Liver (tissue), 3 donors: ENCODE measurements at regions not wholly inside any gene's neighbourhood (a gene's known extent, or its start where the extent isn't known, plus 50 kb on each side); places are given as distances from the start of the nearest gene placed in this dataset.

Experiments
- FOXA2 ChIP-seq: IDR thresholded peaks from 2 replicates; pipeline ENCODE4 v1.6.1; 2016; ENCODE audit warnings: antibody characterized with exemption
- NR2F2 ChIP-seq: IDR thresholded peaks from 2 replicates; pipeline ENCODE4 v1.6.1; 2016; ENCODE audit warnings: antibody characterized with exemption
- YY1 ChIP-seq: IDR thresholded peaks from 2 replicates; pipeline ENCODE4 v1.6.1; 2016; ENCODE audit warnings: antibody characterized with exemption, mild to moderate bottlenecking
- TF ChIP-seq, protein P1 (sequence below): fragments of 150-350 bp; IDR thresholded peaks from 2 replicates; pipeline ENCODE4 v1.5.1; 2017; ENCODE audit warnings: improper control_type of control experiment, low read depth, low read length; ENCODE audit not compliant: missing input control
- TF ChIP-seq, protein P2 (sequence below): IDR thresholded peaks from 2 replicates; pipeline ENCODE4 v1.6.1; 2016; ENCODE audit warnings: antibody characterized with exemption
- donor health status: healthy.
- donor health status: healthy.

DNA sequence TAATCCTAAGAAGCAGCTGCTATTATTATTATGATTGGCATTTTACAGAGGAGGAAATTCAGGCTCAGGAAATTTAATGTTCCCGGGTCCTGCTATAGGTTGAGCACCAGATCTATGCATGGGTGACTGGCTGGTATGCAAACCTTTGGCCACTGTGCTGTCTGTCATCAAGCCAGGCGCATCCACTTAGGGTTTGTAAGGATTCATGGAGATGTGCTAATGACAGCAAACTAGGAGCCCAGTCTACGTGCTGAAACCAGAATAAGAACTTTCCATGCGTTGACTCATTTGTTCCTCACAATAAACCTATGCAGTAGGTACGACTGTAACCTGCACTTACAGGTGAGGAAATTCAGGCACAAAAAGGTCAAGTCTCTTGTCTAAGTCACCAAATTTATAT, 64.5 kb upstream of the ZMIZ1 start:
- TF ChIP-seq, protein P1, sequence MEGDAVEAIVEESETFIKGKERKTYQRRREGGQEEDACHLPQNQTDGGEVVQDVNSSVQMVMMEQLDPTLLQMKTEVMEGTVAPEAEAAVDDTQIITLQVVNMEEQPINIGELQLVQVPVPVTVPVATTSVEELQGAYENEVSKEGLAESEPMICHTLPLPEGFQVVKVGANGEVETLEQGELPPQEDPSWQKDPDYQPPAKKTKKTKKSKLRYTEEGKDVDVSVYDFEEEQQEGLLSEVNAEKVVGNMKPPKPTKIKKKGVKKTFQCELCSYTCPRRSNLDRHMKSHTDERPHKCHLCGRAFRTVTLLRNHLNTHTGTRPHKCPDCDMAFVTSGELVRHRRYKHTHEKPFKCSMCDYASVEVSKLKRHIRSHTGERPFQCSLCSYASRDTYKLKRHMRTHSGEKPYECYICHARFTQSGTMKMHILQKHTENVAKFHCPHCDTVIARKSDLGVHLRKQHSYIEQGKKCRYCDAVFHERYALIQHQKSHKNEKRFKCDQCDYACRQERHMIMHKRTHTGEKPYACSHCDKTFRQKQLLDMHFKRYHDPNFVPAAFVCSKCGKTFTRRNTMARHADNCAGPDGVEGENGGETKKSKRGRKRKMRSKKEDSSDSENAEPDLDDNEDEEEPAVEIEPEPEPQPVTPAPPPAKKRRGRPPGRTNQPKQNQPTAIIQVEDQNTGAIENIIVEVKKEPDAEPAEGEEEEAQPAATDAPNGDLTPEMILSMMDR = no peak
- TF ChIP-seq YY1 (no peak), NR2F2 (no peak), FOXA2 (no peak)
- TF ChIP-seq, protein P2, sequence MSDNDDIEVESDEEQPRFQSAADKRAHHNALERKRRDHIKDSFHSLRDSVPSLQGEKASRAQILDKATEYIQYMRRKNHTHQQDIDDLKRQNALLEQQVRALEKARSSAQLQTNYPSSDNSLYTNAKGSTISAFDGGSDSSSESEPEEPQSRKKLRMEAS = no peak
